Large intestine (tissue), 3 donors: ENCODE measurements at regions not wholly inside any gene's neighbourhood (a gene's known extent, or its start where the extent isn't known, plus 50 kb on each side); places are given as distances from the start of the nearest gene placed in this dataset.

Source experiments
- DNase-seq, 2 donors: peaks; one replicate each; pipeline versions ENCODE4 v3.0.0 to v3.0.0-alpha.2; 2013
- H3K27ac ChIP-seq: one replicate; pipeline ENCODE4 v1.5.1; 2013; ENCODE audit warnings: low read length
- H3K27me3 ChIP-seq: 2 replicates; pipeline ENCODE4 v1.6.1; 2013; ENCODE audit warnings: low read length; ENCODE audit not compliant: control insufficient read depth, insufficient read depth
- H3K36me3 ChIP-seq: 2 replicates; pipeline ENCODE4 v1.6.1; 2013; ENCODE audit warnings: low read length; ENCODE audit not compliant: control insufficient read depth, insufficient read depth
- H3K4me1 ChIP-seq: one replicate; pipeline ENCODE4 v1.6.1; 2013; ENCODE audit warnings: low read length; ENCODE audit not compliant: control insufficient read depth, insufficient read depth
- H3K4me3 ChIP-seq: one replicate; pipeline ENCODE4 v1.5.1; 2013; ENCODE audit warnings: low read length
- H3K9me3 ChIP-seq: one replicate; pipeline ENCODE4 v1.6.1; 2013; ENCODE audit warnings: mild to moderate bottlenecking, low read depth, low read length, moderate library complexity; ENCODE audit not compliant: control insufficient read depth
- WGBS: methylation state at CpG from one replicate; pipeline ENCODE4 v1.1.5; 2013; ENCODE audit warnings: low lambda C conversion rate; ENCODE audit not compliant: insufficient coverage; 5-methylcytosine and 5-hydroxymethylcytosine counted together

GRCh38 chr7:26458466-26459145 lies 166.9 kb downstream of the SNX10 start:
- WGBS, result 100% methylated on average over 1 of the region's 6 CpGs
- Histone ChIP-seq H3K4me3 (no peak overlapping the region), H3K27me3 (no peaks in the 10 kb centered on the region), H3K9me3 (no peaks in the 10 kb centered on the region), H3K36me3 (no peaks in the 10 kb centered on the region), H3K27ac (no peak overlapping the region), H3K4me1 (peaks cover 4% of the 10 kb centered on the region)
- DNase-seq, result no peak

- no peak overlapping the region for H3K4me3 ChIP-seq
- WGBS, result no CpG with 5 or more reads among the region's 5 CpGs
- no peak overlapping the region for H3K27ac ChIP-seq
- peaks cover 4% of the 10 kb centered on the region for H3K4me1 ChIP-seq
- H3K36me3 ChIP-seq, result no peaks in the 10 kb centered on the region
- DNase-seq, result no peak
- no peaks in the 10 kb centered on the region for H3K27me3 ChIP-seq
- H3K9me3 ChIP-seq, result no peaks in the 10 kb centered on the region
Observed at GRCh38 chr7:26459540-26460193, 168.0 kb downstream of the SNX10 start.

- DNase-seq, result peak in 1 of 2 donors; percentile 30
- H3K27ac ChIP-seq, result no peak overlapping the region
- WGBS, result 100% methylated on average over 1 of the region's 4 CpGs
Observed at GRCh38 chr7:26460351-26461085, 168.9 kb downstream of the SNX10 start.

GRCh38 chr7:26461518-26461917 lies 169.9 kb downstream of the SNX10 start:
- Histone ChIP-seq H3K4me1 (peaks cover 4% of the 10 kb centered on the region), H3K4me3 (no peak overlapping the region), H3K27me3 (no peaks in the 10 kb centered on the region), H3K36me3 (no peaks in the 10 kb centered on the region), H3K9me3 (no peaks in the 10 kb centered on the region), H3K27ac (no peak overlapping the region)
- DNase-seq, result no peak
- 100% methylated on average over 5 of the region's 7 CpGs for WGBS

More at GRCh38 chr7:26460351-26461085, 168.9 kb downstream of the SNX10 start:
- H3K4me3 ChIP-seq, result no peak overlapping the region
- H3K27me3 ChIP-seq, result no peaks in the 10 kb centered on the region
- no peaks in the 10 kb centered on the region for H3K36me3 ChIP-seq
- H3K9me3 ChIP-seq, result no peaks in the 10 kb centered on the region
- peaks cover 4% of the 10 kb centered on the region for H3K4me1 ChIP-seq

GRCh38 chr7:26466007-26466406 lies 174.3 kb downstream of the SNX10 start:
- Histone ChIP-seq H3K36me3 (no peaks in the 10 kb centered on the region), H3K4me1 (no peaks in the 10 kb centered on the region), H3K9me3 (no peaks in the 10 kb centered on the region), H3K27ac (no peak overlapping the region), H3K27me3 (no peaks in the 10 kb centered on the region), H3K4me3 (no peak overlapping the region)
- 57% methylated on average over 1 of the region's 6 CpGs for WGBS
- DNase-seq, result no peak

GRCh38 chr7:26467104-26467503 lies 175.4 kb downstream of the SNX10 start:
- DNase-seq, result no peak
- WGBS, result 75% methylated on average over 4 of the region's 8 CpGs

GRCh38 chr7:26467541-26467940 lies 175.9 kb downstream of the SNX10 start:
- Histone ChIP-seq H3K9me3 (no peaks in the 10 kb centered on the region), H3K4me3 (no peak overlapping the region), H3K36me3 (no peaks in the 10 kb centered on the region), H3K27me3 (no peaks in the 10 kb centered on the region), H3K27ac (no peak overlapping the region), H3K4me1 (no peaks in the 10 kb centered on the region)
- no CpG with 5 or more reads among the region's 3 CpGs for WGBS
- DNase-seq, result no peak

More at GRCh38 chr7:26467104-26467503, 175.4 kb downstream of the SNX10 start:
- no peaks in the 10 kb centered on the region for H3K4me1 ChIP-seq
- no peaks in the 10 kb centered on the region for H3K36me3 ChIP-seq
- H3K4me3 ChIP-seq, result no peak overlapping the region
- H3K27ac ChIP-seq, result no peak overlapping the region
- no peaks in the 10 kb centered on the region for H3K9me3 ChIP-seq
- H3K27me3 ChIP-seq, result no peaks in the 10 kb centered on the region

GRCh38 chr7:26468625-26469024 lies 177.0 kb downstream of the SNX10 start:
- no peaks in the 10 kb centered on the region for H3K36me3 ChIP-seq
- no peak for DNase-seq
- no peaks in the 10 kb centered on the region for H3K27me3 ChIP-seq
- no peaks in the 10 kb centered on the region for H3K4me1 ChIP-seq
- no peaks in the 10 kb centered on the region for H3K9me3 ChIP-seq
- no peak overlapping the region for H3K27ac ChIP-seq
- WGBS, result no CpG with 5 or more reads among the region's 7 CpGs
- H3K4me3 ChIP-seq, result no peak overlapping the region

- H3K4me3 ChIP-seq, result no peak overlapping the region
- WGBS, result no CpG with 5 or more reads among the region's 1 CpG
- no peaks in the 10 kb centered on the region for H3K4me1 ChIP-seq
Observed at GRCh38 chr7:26469188-26469587, 177.5 kb downstream of the SNX10 start.

GRCh38 chr7:26470691-26471090 lies 179.0 kb downstream of the SNX10 start:
- 17% methylated on average over 1 of the region's 7 CpGs for WGBS
- Histone ChIP-seq H3K27me3 (no peaks in the 10 kb centered on the region), H3K9me3 (no peaks in the 10 kb centered on the region), H3K27ac (no peak overlapping the region), H3K4me3 (no peak overlapping the region), H3K4me1 (no peaks in the 10 kb centered on the region), H3K36me3 (no peaks in the 10 kb centered on the region)
- no peak for DNase-seq

More at GRCh38 chr7:26469188-26469587, 177.5 kb downstream of the SNX10 start:
- Histone ChIP-seq H3K27me3 (no peaks in the 10 kb centered on the region), H3K9me3 (no peaks in the 10 kb centered on the region), H3K36me3 (no peaks in the 10 kb centered on the region), H3K27ac (no peak overlapping the region)
- no peak for DNase-seq
